DMS53 (cell line): ENCODE measurements at regions not wholly inside any gene's neighbourhood (a gene's known extent, or its start where the extent isn't known, plus 50 kb on each side); places are given as distances from the start of the nearest gene placed in this dataset.
A peak's percentile ranks its signal among the peaks of the same experiment; 100 is the strongest.

Source experiments
- DNase-seq: peaks from one replicate; lab custom pipeline; 2025; lab: John Stamatoyannopoulos, UW

- DNase-seq, result peak; percentile 18
Measured at GRCh38 chr1:87783315-87783714, 454.6 kb downstream of the LMO4 start.

- no peak for DNase-seq
Measured at GRCh38 chr1:87785386-87785785, 456.7 kb downstream of the LMO4 start.

- no peak for DNase-seq
Measured at GRCh38 chr1:87786229-87786628, 457.5 kb downstream of the LMO4 start.

GRCh38 chr1:87786861-87787545 lies 458.3 kb downstream of the LMO4 start:
- DNase-seq, result no peak

- DNase-seq, result peak; percentile 18
Measured at GRCh38 chr1:87787551-87787950, 458.9 kb downstream of the LMO4 start.

- DNase-seq, result no peak
Measured at GRCh38 chr1:87790756-87791155, 462.1 kb downstream of the LMO4 start.

GRCh38 chr1:87791931-87792740 lies 463.5 kb downstream of the LMO4 start:
- peak; percentile 43 for DNase-seq

- peak; percentile 87 for DNase-seq
Measured at GRCh38 chr1:87794788-87795614, 466.3 kb downstream of the LMO4 start.

- peak; percentile 94 for DNase-seq
Measured at GRCh38 chr1:87795615-87796337, 467.1 kb downstream of the LMO4 start.

- peak; percentile 69 for DNase-seq
Measured at GRCh38 chr1:87796471-87796901, 467.8 kb downstream of the LMO4 start.

GRCh38 chr1:87799451-87799850 lies 470.8 kb downstream of the LMO4 start:
- no peak for DNase-seq

- DNase-seq, result no peak
Measured at GRCh38 chr1:87800006-87800405, 471.3 kb downstream of the LMO4 start.

GRCh38 chr1:87803375-87803774 lies 474.7 kb downstream of the LMO4 start:
- peak; percentile 42 for DNase-seq

GRCh38 chr1:87804128-87804527 lies 475.4 kb downstream of the LMO4 start:
- no peak for DNase-seq

GRCh38 chr1:87805666-87806378 lies 477.1 kb downstream of the LMO4 start:
- DNase-seq, result no peak

- no peak for DNase-seq
Measured at GRCh38 chr1:87806379-87807094, 477.9 kb downstream of the LMO4 start.

- no peak for DNase-seq
Measured at GRCh38 chr1:87810166-87810565, 481.5 kb downstream of the LMO4 start.

GRCh38 chr1:87812871-87813577 lies 484.3 kb downstream of the LMO4 start:
- no peak for DNase-seq

- DNase-seq, result no peak
Measured at GRCh38 chr1:87814573-87814972, 485.9 kb downstream of the LMO4 start.

- no peak for DNase-seq
Measured at GRCh38 chr1:87816646-87817045, 488.0 kb downstream of the LMO4 start.
